ENCODE measurements at regions not wholly inside any gene's neighbourhood (a gene's known extent, or its start where the extent isn't known, plus 50 kb on each side); places are given as distances from the start of the nearest gene placed in this dataset.

DNA sequence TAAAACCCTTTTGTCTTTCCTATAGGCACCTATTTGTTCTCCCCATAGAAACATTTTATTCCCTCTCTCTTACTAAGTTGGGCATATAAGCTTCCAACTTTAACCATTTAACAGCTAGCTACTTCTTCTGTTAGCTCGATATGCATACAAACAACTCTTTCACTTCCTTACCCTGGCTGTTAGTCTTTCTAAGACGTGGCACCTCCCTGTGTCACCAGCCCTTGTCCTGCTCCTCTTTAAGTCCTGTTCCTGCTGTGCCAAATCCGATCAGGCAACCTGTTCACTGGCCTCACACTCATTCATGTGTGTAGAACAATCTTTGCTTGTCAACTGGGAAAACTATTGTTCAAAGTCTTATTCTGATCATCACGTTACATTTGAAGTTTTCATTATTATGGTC lies 1376.1 kb upstream of the TENM4 start:
- DNase-seq, result no peak

DNA sequence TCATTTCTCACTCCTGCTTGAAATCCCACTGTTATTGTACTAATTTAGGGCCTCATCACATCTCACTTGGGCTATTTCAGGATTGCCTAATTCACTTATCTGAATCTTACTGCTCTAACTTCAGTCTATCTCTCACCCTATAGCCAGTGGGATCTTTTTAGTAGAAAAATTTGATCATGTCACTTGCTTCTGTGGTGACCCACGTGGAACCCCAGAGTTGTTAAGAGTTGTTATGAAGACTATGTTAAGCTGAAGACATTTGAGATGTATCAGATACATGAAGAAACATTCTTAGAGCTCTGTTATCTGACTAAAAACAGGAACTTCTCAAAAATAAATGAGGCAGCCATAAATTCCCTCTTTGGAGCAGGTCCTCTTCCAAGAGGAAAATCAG lies 1375.6 kb upstream of the TENM4 start:
- DNase-seq, result no peak

DNA sequence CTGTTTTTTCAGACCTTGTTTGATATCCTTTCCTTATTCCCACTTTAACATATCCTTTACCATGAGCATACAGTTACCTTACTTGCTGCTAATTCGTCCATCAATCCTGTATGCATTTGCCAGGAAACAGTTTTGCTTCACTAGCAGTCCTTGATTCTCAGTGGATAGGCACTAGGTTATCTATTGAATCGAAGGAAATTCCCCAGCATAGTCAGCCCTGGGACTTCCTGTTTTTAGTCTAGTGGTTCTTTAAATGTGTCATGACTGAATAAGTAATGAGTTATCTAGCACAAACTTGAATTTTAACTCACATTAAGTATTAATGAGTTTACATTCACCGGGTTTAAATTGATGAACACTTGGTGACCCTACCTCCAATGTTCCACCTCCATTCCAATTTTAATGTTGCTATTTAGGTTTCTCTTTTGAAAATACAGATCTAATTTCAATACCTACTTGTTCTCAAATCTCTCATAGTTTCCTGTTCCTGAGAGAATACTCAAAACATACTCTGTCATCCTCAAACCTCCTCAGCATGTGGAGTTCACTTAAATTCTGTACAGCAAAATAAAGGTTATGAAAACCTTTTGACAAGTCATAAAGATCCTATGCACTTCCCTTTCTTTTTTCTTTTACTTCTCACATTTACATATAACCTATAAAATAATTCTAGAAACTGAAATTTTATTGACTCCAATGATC lies 1375.1 kb upstream of the TENM4 start:
- peak; percentile 5 for DNase-seq

DNA sequence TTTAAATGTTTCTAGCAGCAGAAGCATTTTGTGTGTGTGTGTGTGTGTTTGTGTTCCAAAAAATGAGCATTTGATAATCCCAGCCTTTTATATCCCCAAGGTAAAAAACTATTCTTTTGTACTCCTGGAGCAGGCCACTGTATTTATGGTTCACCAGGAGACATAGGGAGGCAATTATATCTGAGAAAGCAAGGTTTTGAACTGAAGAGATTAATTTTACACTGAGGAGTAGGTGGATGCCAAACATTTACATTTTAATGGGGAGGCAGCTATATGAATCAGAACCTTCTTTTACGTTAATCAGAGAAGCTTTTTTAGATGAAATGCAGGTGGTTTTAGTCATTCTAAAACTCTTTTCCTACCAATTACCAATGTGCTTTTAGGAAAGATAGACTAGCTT lies 1374.0 kb upstream of the TENM4 start:
- DNase-seq, result no peak

DNA sequence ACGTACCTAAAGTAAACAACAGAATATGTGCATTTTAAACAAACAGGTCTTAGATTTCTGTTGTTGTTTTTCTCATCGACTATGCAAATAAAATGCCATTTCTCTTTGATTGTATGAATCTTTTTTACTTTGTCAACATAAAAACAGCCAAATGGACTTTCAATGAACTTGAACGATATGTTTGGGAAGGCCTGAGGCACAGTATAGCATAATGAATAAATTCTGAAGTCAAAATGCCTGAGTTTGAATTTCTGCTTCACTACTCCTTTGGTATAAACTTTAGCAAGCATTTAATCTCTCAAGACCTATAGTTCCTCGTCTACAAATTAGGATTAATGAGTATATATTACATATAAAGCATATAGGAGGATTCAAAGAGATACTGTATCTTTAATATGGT lies 1369.9 kb upstream of the TENM4 start:
- no peak for DNase-seq

DNA sequence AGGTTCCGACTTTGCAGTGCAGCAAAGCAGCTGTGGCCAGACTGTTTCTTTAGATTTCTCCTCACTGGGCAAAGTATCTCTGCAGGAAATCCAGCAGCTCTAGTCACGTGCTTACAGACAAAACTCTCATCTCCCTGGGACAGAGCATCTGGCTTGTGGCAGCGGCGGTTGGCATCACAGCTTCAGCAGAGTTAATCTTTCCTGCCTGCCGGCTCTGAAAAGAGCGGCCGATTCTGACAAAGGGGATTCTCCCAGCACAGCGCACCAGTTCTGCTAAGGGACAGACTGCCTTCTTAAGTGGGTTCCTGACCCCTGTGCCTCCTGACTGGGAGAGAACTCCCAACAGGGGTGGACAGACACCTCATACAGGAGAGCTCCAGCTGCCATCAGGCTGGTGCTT lies 1357.3 kb upstream of the TENM4 start:
- no peak for DNase-seq

DNA sequence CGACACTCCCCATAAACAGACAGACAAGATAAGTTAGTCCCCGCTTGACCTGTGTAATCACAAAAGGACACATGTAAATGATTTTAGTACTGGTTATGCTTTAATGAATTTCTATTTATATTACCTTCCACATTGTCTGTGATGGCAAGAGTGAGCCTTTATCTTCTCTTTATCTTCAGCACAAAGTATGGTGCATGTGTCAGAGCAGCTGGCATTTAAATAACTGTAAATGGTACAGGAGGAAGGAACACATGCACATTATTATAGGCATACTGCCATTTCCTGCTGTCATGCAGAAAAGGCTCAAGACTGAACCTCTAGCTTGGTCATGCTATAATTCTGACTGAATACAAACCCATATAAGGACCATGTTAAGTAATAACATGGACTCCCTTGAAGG lies 1342.7 kb upstream of the TENM4 start:
- DNase-seq, result no peak

DNA sequence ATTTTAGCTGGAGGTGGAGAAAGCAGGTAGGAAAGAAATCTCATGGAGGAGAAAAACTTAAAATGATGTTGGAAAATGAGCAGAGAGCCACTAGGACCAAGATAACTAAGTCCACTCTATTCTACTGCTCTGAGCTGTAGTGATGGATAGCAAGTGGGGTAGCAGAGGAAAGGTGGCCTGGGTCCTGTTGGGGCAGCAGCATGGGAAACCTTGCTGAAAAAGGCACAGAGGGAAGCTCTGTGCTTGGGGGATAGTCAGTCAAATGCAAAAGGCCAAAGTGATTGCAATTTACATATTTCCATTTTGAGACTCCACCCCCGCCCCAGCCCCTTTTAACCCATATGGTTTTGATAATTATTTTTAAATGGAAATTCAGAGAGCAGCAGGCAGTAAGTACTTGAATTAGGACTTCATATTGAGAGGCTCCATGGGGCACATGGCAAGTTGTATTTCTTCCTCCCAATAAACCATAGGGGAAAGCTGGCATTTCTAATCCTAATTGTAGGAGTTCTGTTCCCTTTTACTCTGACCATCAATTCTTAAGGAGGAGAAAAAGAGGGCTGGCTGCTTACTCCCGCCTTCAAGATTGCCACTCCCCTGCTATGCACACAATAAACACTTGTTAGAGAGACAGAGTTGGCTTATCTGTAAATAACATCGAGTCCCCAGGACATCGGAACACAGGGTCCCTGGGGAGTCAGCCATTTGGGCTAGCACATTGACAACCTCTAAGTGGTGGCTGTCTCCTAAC lies 1341.5 kb upstream of the TENM4 start:
- no peak for DNase-seq

DNA sequence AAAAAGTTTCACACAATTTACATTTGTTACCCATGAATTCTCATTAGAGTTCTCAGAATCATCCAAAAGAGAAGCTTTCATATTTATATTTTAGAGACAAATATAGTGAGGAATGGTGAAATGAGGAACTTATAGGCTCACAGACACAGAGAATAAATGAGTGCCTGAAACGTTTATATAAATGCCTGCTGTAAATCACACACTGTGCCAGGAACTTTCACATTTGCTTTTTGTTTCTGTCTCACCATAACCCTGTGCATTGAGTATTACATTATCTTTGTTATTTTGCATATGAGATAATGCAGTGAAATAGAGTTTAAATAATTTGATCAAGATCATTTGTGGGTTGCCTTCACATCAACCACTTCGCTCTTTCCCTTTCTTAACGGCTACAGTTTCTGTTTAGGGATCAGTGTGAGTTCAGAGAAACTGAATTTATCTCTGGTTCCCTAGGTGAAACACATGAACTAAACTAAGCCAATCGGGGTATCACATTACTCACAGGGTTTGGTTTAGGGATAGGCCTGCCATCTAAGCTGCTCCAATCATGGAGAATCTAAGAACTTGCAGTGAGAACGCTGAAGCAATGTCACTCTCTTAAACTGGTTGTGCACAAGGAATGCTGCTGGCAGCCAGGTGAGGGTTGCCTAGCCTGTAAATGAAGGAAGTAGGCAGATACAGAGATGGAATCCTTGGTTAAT lies 1339.2 kb upstream of the TENM4 start:
- no peak for DNase-seq

DNA sequence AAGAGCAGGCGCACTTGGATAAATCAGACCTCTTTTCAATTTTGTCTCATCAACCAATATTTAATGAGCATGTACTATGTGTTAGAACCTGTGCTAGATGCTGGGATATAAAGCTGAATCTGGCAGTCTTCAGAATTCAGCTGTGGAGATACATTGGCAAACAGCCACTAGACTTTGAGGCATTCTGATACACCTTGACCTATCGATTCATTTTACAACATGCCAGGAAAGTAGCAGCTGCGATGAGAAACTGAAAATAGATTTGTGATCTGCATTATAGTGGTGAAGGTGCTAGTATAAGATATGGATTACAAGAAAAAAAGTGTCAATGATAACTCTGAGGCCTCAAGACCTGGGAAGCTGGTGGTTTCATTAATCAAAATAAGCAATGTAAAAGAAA lies 1338.1 kb upstream of the TENM4 start:
- DNase-seq, result no peak

DNA sequence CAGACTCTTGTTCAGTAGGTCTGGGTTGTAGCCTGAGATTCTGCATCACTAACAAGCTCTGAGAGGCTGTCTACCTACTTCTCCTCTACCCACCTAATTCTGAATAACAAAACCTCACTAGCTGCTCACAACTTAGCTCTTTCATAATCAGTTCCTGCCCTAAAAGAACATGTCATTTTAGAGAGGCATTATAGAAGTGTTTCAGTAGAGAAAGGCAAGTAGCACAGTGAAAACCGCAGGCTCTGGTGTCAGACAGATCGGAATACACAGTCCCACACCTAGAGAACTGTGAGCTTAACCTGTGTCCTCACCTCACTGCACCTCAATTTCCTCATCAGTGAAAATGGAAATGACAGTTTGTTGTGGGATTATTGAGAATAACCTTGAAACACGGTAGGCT lies 1337.6 kb upstream of the TENM4 start:
- no peak for DNase-seq

DNA sequence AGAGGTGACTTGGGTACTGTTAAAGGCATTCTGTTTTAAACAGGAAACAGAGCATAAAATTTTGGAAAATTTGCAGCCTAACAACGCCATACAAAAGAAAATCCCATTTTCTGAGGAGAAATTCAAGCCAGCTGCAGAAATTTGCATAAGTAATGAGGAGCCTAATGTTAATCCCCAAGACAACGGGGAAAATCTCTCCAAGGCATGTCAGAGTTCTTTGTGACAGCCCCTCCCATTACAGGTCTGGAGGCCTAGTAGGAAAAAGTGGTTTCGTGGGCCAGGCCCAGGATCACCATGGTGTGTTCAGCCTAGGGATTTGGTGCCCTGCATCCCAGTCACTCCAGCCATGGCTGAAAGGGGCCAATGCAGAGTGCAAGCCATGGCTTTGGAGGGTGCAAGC lies 1333.1 kb upstream of the TENM4 start:
- DNase-seq, result no peak

DNA sequence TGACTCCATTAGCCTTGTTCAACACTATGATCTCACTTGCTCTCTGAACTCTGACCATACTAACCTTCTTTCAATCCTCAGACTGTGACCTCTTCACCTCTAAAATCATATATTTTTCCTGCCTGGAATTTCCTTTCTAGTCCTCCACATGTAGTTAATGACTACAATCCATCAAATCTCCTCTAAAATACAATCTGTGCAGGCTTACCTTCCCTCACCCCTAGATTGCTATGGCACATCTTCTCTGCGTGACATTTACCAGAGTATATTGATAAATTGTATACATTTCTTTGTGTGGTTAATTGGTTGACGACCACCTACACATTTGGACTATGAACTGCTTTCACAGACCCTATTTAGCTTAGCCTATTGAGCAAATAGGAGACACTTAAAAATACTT lies 1330.2 kb upstream of the TENM4 start:
- no peak for DNase-seq

DNA sequence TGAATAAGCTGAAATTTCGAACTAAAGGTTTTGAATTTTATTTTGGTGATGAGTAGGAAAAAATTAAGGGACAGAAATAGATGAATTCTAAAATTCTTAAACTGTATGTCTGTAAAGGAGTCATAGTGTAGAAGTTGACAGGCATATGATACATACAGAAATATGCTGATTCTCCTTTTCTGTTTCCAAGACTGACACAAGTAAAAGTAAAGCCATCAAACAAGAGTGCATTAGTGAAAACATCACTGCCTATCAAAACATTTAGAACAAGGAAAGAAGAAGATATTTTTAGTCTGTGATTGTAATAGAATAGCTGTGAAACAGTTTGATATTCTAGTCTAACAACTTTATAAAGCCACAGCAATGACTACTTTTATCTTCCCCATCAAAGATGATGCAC lies 1318.0 kb upstream of the TENM4 start:
- no peak for DNase-seq

DNA sequence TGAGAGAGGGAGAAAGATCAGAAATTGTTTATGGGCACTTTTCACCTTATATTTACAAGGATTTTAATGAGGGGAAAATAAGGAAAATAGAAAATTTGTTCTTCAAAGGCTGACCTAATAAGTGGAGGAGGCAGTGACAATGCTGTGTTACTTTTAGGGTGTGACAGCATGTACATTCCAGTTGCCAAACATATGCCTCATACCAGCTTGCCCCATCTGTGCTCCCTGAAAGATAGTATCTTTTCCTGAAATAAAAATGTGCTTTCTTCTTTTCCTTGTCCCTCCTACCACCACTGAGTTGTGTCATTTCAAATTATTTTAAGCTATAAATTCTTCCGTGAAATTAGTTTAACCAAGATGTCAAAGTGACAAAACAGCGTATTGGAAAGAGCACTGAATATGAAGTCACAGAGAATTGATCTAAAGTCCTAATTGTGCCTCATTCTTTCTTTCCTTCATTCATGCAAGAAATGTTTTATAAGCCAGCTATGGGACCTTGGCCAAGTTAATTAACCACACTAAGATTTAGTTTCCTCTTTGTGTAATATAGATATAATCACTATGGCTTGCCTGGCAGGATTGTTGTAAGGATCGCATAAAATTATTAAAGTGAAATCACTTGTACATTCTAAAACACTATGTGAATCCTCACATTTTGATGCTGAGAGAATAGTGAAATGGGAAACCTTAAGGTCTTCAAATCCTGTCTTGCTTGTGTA lies 1307.5 kb upstream of the TENM4 start:
- no peak for DNase-seq

DNA sequence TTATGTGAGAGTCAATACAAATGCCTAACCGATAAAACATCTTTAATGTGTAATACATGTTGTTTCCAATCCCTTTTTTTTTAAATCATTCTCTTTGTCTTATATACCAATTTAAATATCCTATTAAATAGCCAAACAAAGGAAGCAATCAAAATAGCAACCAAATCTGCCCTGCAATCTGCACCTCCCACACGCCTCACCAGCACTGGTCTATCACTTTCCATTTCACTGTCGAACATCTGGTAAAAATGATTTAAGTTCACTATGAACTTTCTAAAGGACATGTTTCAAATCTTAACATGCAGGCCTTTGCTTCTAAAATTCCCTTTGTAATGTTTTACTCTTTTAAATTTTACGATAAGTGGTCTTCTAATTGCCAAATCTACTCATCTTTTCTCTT lies 1305.5 kb upstream of the TENM4 start:
- no peak for DNase-seq

DNA sequence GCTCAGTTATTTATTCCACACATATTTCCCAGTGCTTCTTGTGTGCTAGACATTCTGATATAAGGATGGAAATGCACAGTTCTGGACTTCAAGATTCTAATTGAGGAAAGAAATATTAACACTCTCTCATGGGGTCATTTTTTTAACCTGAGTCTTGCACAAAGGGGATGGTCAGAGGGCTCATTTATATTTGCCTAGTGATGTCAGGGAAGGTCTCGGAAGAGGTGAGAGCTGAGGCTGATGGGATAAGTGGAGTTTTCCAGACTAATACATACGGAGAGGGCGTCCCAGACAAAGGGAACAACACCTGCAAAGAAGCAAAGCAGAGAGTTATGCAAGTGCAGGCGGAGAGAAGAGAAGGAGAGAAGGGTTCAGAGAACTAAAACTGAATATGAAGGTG lies 1304.6 kb upstream of the TENM4 start:
- DNase-seq, result no peak

DNA sequence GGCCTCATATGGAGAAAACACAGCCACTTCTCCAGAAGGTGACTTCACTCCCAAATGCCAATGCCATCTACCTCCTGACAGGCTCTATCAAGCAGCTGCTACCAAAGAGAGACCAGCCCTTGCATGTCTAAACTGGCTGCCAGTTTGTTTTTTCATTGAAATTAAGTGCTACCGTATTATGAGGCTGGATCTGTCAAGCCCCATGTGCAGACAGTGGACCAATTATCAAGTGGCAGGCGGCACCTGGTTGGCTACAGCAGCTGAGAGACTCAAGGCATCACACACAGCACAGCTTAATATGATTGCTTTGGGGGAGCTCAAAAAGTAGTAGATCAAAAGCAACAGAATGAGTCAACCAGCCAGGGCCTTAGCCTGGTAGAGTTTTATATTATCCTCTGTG lies 1293.0 kb upstream of the TENM4 start:
- DNase-seq, result no peak

DNA sequence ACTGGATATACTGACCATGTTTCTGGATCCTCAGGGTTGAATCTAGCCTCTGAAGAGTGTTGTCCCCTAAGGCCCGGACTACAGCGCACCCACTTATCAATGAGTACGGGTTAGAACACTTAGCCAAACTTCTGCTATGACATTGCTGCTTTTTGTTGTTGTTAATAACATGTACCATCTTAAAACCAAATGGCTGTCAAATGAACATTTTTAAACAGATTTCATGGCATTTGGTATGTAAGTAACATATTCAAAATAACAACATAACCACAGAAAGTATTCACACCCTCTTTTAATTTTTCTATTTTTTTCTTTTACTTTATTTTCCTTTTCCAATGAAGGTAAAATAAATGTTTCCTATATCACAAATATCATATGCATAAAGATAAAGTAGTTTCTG lies 1292.5 kb upstream of the TENM4 start:
- DNase-seq, result no peak

DNA sequence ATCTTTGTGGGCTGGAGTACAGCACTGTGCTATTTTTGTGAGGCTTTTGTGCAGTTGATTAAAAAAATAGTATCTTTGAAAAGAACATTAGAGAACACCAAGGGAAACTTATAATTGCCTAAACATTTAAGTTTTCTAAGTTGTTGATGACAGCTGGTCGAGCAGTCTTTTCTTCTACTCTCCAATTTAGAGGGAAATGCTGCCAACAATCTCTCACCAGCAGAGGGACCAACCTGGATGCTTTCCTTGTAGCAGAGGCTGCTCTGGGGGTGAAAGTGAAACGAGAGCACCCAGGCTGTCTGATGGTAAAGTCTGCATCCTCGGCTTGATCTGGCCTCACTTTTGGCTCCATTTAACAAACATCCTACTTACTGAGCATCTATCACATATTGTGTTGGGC lies 1286.5 kb upstream of the TENM4 start:
- peak; percentile 14 for DNase-seq

DNA sequence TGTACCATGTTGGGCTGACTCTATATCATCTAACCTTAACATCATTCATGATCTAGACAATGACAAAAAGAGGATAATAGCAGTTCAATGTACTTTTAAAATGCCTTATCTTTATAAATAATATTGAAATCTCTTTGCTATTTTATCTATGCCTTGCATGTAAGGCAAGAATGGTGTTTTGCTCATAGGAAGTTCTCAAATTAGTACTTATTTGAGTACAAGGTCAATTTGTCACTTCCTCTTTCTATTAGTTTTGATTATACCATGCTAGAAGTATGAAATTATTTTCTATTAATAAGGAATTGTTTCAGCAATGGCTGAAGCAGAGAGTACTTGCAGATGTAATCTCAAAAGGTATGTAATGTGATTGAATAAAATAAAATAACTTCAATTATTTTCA lies 1285.4 kb upstream of the TENM4 start:
- no peak for DNase-seq

DNA sequence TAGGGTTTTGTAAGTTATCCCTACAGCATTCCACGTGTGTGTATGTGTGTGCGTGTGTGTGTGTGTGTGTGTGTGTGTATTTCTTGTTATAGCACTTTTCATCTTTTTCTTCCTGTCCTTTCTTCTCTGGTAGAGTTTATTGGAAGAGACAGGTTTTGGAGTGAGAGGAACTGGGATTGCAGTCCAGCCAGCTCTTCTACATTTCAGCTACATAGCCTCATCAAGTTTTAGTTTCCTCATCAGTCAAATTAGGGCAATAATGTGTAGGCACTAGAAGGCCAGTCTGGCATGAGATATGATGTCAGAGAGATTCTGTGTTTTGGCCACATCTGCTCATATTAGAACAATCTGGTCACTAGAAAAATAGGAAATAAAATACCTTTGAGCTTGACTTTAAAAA lies 1283.5 kb upstream of the TENM4 start:
- no peak for DNase-seq

DNA sequence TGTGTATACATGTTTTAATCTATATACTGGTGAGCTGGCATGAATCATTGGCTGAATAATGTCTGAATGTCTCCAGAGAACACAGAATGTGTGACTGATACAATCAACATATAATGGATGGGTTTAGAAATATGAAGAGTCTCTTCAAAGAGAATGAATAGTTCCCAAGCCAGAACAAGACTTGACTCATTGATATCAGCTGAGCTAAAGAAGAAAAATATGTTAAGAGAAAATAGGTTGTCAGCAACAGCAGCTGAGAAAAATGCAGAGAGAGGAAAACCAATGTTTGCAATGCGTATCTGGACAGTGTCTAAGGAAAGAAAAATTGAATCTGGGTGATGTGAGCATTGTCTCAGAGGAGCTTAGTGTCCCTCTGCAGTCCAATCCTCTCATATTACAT lies 1281.8 kb upstream of the TENM4 start:
- peak; percentile 57 for DNase-seq

DNA sequence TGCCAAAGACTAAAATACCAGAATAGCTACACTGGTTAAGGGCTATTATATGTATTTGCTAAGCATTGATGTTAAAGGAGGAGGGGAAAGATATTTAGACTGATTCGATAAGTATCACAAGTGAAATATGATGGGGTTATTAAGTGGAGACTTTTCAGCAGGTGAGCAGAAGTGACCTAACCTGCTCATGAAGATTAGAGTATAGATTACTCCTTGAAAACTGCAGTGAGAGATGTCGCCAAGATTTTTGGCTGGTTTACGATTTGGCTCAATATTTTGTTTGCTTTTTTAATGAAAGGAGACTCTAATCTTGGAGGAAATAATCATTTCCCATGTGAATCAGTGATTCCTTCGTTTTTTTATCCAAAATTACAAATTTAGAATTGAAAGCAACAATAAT lies 1279.5 kb upstream of the TENM4 start:
- no peak for DNase-seq
